Common myeloid progenitor, CD34-positive (primary cell): ENCODE measurements at regions not wholly inside any gene's neighbourhood (a gene's known extent, or its start where the extent isn't known, plus 50 kb on each side); places are given as distances from the start of the nearest gene placed in this dataset.

Source experiments
- CTCF ChIA-PET: fragments of 350-600 bp; sonication (Branson Sonifier 250); formaldehyde crosslinking; loops from one replicate; lab custom pipeline; 2021; ENCODE audit warnings: antibody characterized with exemption; lab: Charles Lee
- POLR2A ChIA-PET: fragments of 350-600 bp; sonication (Branson Sonifier 250); formaldehyde crosslinking; loops from one replicate; lab custom pipeline; 2021; ENCODE audit warnings: antibody characterized with exemption; lab: Charles Lee
- DNase-seq, 3 donors: peaks; one replicate each; pipeline versions ENCODE4 v3.0.0 to v3.0.0-alpha.2; 2013
- H3K27ac ChIP-seq, 2 experiments: 1 replicate in 1 of 2; 2 replicates in 1 of 2; pipeline ENCODE4 v1.7.0; 2013; ENCODE audit warnings: inconsistent platforms in 2 of 2, low read length in 2 of 2, mild to moderate bottlenecking in 2 of 2, low read depth in 1 of 2, moderate library complexity in 1 of 2; ENCODE audit not compliant: severe bottlenecking in 2 of 2, insufficient read depth in 1 of 2, poor library complexity in 1 of 2
- H3K27me3 ChIP-seq, 5 experiments: replicated peaks in 2 of 5; 1 replicate in 3 of 5; 2 replicates in 2 of 5; pipeline versions ENCODE4 v1.6.1 to v1.7.0; 2013; ENCODE audit warnings: low read length in 4 of 5, mild to moderate bottlenecking in 2 of 5, moderate library complexity in 2 of 5, inconsistent platforms in 1 of 5; ENCODE audit not compliant: insufficient read depth in 5 of 5, control insufficient read depth in 4 of 5
- H3K36me3 ChIP-seq, 4 experiments: 1 replicate in 2 of 4; 2 replicates in 2 of 4; pipeline versions ENCODE4 v1.6.1 to v1.7.0; 2013; ENCODE audit warnings: low read length in 3 of 4, control low read depth in 1 of 4, mild to moderate bottlenecking in 1 of 4; ENCODE audit not compliant: control insufficient read depth in 4 of 4, insufficient read depth in 4 of 4
- H3K4me1 ChIP-seq, 4 experiments: 1 replicate in 3 of 4; 2 replicates in 1 of 4; pipeline versions ENCODE4 v1.6.1 to v1.7.1; 2013; ENCODE audit warnings: low read length in 3 of 4, mild to moderate bottlenecking in 3 of 4, control low read depth in 1 of 4, inconsistent platforms in 1 of 4, moderate library complexity in 1 of 4; ENCODE audit not compliant: control insufficient read depth in 4 of 4, insufficient read depth in 4 of 4; ENCODE audit errors: control extremely low read depth in 1 of 4
- H3K4me3 ChIP-seq, 7 experiments: 1 replicate in 4 of 7; 2 replicates in 3 of 7; pipeline versions ENCODE4 v1.5.1 to v1.7.0; 2013; ENCODE audit warnings: mild to moderate bottlenecking in 7 of 7, low read length in 6 of 7, moderate library complexity in 6 of 7, inconsistent platforms in 2 of 7, low read depth in 2 of 7, control low read depth in 1 of 7; ENCODE audit not compliant: insufficient read depth in 4 of 7, control insufficient read depth in 1 of 7; ENCODE audit errors: extremely low read depth in 1 of 7
- H3K9me3 ChIP-seq, 5 experiments: 1 replicate in 4 of 5; 2 replicates in 1 of 5; pipeline versions ENCODE4 v1.6.1 to v1.7.1; 2013; ENCODE audit warnings: low read length in 4 of 5, mild to moderate bottlenecking in 2 of 5, inconsistent platforms in 1 of 5, low read depth in 1 of 5, moderate library complexity in 1 of 5; ENCODE audit not compliant: control insufficient read depth in 4 of 5, insufficient read depth in 2 of 5; ENCODE audit errors: control extremely low read depth in 1 of 5
- whole genome bisulfite sequencing: methylation state at CpG from one replicate; pipeline ENCODE4 v1.1.5; 2013; ENCODE audit not compliant: insufficient coverage; 5-methylcytosine and 5-hydroxymethylcytosine counted together

DNA sequence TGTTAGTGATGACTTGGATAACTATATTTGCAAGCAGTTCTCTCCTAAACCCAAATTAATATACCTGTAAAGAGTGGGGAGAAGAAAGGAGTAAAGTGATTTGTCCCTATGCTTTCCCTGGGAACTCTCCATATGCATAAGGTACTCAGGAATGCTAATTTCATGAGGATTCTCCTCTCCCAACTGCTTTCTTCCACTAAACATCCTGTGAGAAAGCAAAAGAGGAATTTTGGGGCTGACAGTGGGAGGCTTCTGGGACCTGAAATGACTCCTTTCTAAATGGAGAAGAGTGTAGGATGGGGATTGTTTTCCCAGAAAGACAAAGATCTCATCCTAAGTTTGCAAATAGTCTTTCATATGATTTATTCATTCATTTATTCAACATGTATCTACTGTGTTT, 250.5 kb downstream of the TDRD3 start:
- no peak for DNase-seq
- CTCF ChIA-PET: no interaction called here
- Histone ChIP-seq H3K36me3 (no peaks in the 10 kb centered on the region), H3K4me1 (no peaks in the 10 kb centered on the region), H3K27ac (no peak overlapping the region), H3K27me3 (no peaks in the 10 kb centered on the region), H3K9me3 (peaks cover 0 to 2% (median 0%) of the 10 kb centered on the region in 5 experiments), H3K4me3 (no peak overlapping the region)
- POLR2A ChIA-PET: no interaction called here

DNA sequence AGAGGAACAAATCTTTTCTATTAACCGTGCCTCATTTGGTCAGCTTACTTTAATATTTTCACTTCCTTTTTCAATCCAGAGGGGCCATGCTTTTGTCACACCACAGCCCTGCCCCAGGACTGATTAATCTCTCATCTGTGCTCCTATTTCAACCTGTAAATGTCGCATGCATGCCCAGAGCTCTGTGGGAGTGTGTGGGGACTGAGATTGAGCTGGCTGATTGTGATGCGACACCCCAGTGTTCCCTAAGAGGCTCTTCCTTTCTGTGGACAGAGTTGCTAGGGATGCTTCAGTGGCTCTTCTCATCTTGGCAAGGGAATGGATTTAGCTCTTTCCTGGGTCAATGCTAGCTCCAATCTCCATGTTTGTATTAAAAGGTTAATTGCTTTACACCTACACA, 249.6 kb downstream of the TDRD3 start:
- no peak overlapping the region for H3K27ac ChIP-seq
- peaks cover 0 to 2% (median 0%) of the 10 kb centered on the region in 5 experiments for H3K9me3 ChIP-seq
- CTCF ChIA-PET: no interaction called here
- no peak for DNase-seq
- H3K36me3 ChIP-seq: no peaks in the 10 kb centered on the region
- H3K27me3 ChIP-seq: no peaks in the 10 kb centered on the region
- POLR2A ChIA-PET: no interaction called here
- H3K4me1 ChIP-seq: no peaks in the 10 kb centered on the region
- no peak overlapping the region for H3K4me3 ChIP-seq
- WGBS: 65% methylated on average over 3 of the region's 3 CpGs

DNA sequence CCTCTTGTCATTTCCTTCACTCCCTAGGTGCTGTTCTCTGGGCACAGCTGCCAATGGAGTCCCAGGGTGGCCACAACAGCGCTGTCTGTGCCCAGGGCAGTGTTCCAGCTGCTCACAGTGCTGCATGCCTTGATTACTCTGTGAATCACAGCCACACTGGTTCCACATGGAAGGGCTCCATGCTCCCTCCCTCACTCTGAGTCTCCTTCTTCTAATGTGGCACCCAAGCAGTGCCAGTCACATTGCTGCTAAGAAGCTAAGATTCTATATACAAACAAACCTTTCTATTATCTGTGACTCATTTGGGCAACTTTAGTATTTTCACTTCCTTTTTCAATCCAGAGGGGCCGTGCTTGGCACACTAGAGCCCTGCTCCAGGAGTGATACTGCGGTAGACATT, 248.7 kb downstream of the TDRD3 start:
- Histone ChIP-seq H3K27ac (no peak overlapping the region), H3K4me3 (no peak overlapping the region), H3K36me3 (no peaks in the 10 kb centered on the region), H3K4me1 (no peaks in the 10 kb centered on the region), H3K9me3 (peaks cover 0 to 2% (median 0%) of the 10 kb centered on the region in 5 experiments), H3K27me3 (no peaks in the 10 kb centered on the region)
- no peak for DNase-seq
- 93% methylated on average over 2 of the region's 3 CpGs for WGBS
- ChIA-PET POLR2A (no interaction called here), CTCF (no interaction called here)

DNA sequence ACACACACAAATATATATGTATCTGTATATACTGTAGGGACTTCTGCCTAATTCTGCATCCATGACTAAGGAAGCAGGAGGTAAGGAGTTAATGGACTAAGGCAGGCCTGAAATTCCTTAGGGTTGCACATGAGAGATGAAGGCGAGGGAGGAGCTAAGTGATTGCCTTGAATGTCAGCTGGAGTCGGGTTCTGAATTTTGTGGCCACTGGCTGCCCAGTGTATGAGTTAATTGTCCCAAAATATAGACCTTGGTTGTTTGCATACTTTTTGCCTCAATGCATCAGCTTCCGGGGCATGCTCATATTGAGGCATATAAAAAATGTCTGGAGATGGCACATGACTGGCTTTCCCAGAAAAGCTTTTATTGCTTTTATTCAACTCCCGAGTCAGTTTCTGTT, 245.5 kb downstream of the TDRD3 start:
- Histone ChIP-seq H3K9me3 (peaks cover 0 to 2% (median 0%) of the 10 kb centered on the region in 5 experiments), H3K27me3 (no peaks in the 10 kb centered on the region), H3K36me3 (no peaks in the 10 kb centered on the region), H3K27ac (no peak overlapping the region), H3K4me3 (no peak overlapping the region), H3K4me1 (no peaks in the 10 kb centered on the region)
- ChIA-PET POLR2A (no interaction called here), CTCF (no interaction called here)
- DNase-seq: no peak
- WGBS: 70% methylated on average over 3 of the region's 4 CpGs

DNA sequence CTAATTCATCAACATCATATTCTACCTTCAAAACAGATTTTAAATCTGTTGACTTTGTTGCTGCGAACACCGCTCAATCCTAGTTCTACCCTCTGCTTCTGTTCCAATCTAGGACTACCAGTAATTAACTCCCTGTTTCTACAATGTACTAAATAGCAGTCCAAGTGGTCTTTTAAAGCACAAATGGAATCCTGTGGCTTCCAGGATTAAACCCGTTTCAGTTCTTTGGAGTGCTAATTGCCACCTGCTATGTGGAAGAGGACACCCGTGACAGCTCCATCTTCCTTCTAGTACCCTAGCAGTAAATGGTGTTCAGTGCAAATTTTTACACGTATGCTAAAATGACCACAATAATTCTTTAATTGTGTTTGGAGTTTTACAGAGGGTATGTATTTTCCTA, 232.1 kb downstream of the TDRD3 start:
- WGBS: 83% methylated on average over 4 of the region's 5 CpGs
- Histone ChIP-seq H3K4me1 (no peaks in the 10 kb centered on the region), H3K9me3 (no peaks in the 10 kb centered on the region), H3K27me3 (peaks cover 0 to 2% (median 0%) of the 10 kb centered on the region in 5 experiments), H3K4me3 (no peak overlapping the region), H3K27ac (no peak overlapping the region), H3K36me3 (no peaks in the 10 kb centered on the region)
- DNase-seq: no peak
- CTCF ChIA-PET: no interaction called here
- POLR2A ChIA-PET: no interaction called here

DNA sequence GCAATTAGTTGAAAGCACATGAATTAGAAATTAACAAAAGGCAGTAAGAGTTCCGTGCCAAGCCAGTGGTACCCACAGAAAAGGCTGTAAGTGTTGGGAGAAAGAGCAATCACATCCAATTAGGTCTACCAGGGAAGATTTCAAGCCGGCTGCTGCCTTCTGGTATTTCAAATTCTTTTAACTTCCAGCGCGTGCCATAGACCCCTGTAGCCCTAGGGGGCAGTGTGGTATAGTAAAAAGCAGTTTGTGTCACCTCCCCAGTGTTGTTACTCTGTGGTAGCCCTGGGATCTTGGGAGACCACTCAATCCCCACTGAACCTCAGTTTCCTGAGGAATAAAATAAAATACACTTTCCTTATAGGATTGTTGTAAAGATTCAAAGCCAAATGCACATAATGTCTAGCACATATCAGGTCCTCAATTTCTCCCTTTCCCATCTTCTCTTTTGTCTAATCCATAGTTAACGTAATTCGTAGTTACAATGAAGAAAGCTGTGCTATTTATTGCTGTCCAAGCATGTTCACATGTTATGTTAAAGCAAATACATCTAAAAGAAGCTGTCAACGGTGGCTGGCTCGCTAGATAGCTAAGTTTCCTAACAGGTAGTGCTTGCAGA, 230.2 kb downstream of the TDRD3 start:
- Histone ChIP-seq H3K9me3 (no peaks in the 10 kb centered on the region), H3K27me3 (peaks cover 0 to 2% (median 0%) of the 10 kb centered on the region in 5 experiments), H3K4me3 (no peak overlapping the region), H3K27ac (no peak overlapping the region), H3K36me3 (no peaks in the 10 kb centered on the region), H3K4me1 (no peaks in the 10 kb centered on the region)
- POLR2A ChIA-PET: no interaction called here
- WGBS: 72% methylated on average over 5 of the region's 8 CpGs
- peak; percentile 10 to 34 (median 33) for DNase-seq
- CTCF ChIA-PET: no interaction called here
